ENCODE measurements at regions not wholly inside any gene's neighbourhood (a gene's known extent, or its start where the extent isn't known, plus 50 kb on each side); places are given as distances from the start of the nearest gene placed in this dataset.
"Not testable (repeated sequence)": the region's sequence is repeated elsewhere in the genome, so short reads cannot be mapped to it uniquely, and the experiment has no call there.

- CTCF ChIA-PET, result no interaction called here
Observed at GRCh38 chr5:56759521-56760216, 55.7 kb upstream of the MAP3K1 start.

GRCh38 chr5:56757077-56757476, 58.3 kb upstream of the MAP3K1 start:
- H3K36me3 Mint-ChIP-seq (ENCODE audit: low read depth), result no peaks in the 10 kb centered on the region
- H3K4me3 Mint-ChIP-seq, result no peak overlapping the region
- ChIA-PET CTCF (interaction anchor here (0.8 kb wide), 1 partner anchor 82 kb away, joined by 3 read pairs; no protein-coding TSS in a partner anchor), POLR2A (no interaction called here)
- intact Hi-C loops (cut with micrococcal nuclease), result no loop called here
- DNase-seq (no peak), ATAC-seq (no peak)
- H3K9me3 Mint-ChIP-seq, result no peaks in the 10 kb centered on the region
- H3K4me1 Mint-ChIP-seq (ENCODE audit: low read depth), result no peaks in the 10 kb centered on the region
- H3K27ac Mint-ChIP-seq, result no peak overlapping the region
- H3K27me3 Mint-ChIP-seq, result peaks cover 1% of the 10 kb centered on the region
- no peak for TF ChIP-seq CTCF (IDR thresholded peaks at IDR 0.05)

More at GRCh38 chr5:56759521-56760216, 55.7 kb upstream of the MAP3K1 start:
- no peak for TF ChIP-seq CTCF (IDR thresholded peaks at IDR 0.05)
- Mint-ChIP-seq H3K9me3 (no peaks in the 10 kb centered on the region), H3K27ac (no peak overlapping the region), H3K36me3 (ENCODE audit: low read depth) (no peaks in the 10 kb centered on the region), H3K4me1 (ENCODE audit: low read depth) (no peaks in the 10 kb centered on the region), H3K27me3 (peaks cover 3% of the 10 kb centered on the region), H3K4me3 (no peak overlapping the region)
- intact Hi-C loops (cut with micrococcal nuclease), result no loop called here
- no peak for DNase-seq
- ATAC-seq, result no peak
- POLR2A ChIA-PET, result no interaction called here

- H3K4me3 Mint-ChIP-seq, result no peak overlapping the region
Observed at GRCh38 chr5:56755036-56755555, 60.3 kb upstream of the MAP3K1 start.

GRCh38 chr5:56753588-56753987, 61.8 kb upstream of the MAP3K1 start:
- H3K4me3 Mint-ChIP-seq; H3K27me3 Mint-ChIP-seq; H3K4me1 Mint-ChIP-seq (ENCODE audit: low read depth); POLR2A ChIA-PET; DNase-seq; H3K36me3 Mint-ChIP-seq (ENCODE audit: low read depth); ATAC-seq; H3K9me3 Mint-ChIP-seq; intact Hi-C loops (cut with micrococcal nuclease); H3K27ac Mint-ChIP-seq; CTCF ChIA-PET: not testable (repeated sequence)

More at GRCh38 chr5:56755036-56755555, 60.3 kb upstream of the MAP3K1 start:
- Mint-ChIP-seq H3K27ac (no peak overlapping the region), H3K4me1 (ENCODE audit: low read depth) (no peaks in the 10 kb centered on the region), H3K27me3 (peaks cover 1% of the 10 kb centered on the region), H3K36me3 (ENCODE audit: low read depth) (no peaks in the 10 kb centered on the region), H3K9me3 (no peaks in the 10 kb centered on the region)
- POLR2A ChIA-PET, result no interaction called here
- ATAC-seq (no peak), DNase-seq (no peak)
- TF ChIP-seq CTCF (IDR thresholded peaks at IDR 0.05), result no peak
- CTCF ChIA-PET, result no interaction called here
- intact Hi-C loops (cut with micrococcal nuclease), result no loop called here

- ATAC-seq (no peak), DNase-seq (no peak)
- H3K4me3 Mint-ChIP-seq, result no peak overlapping the region
- peaks cover 1% of the 10 kb centered on the region for H3K27me3 Mint-ChIP-seq
- no peak overlapping the region for H3K27ac Mint-ChIP-seq
- ChIA-PET CTCF (interaction anchor here (1.4 kb wide), 1 partner anchor 10 kb away, joined by 3 read pairs; no protein-coding TSS in a partner anchor), POLR2A (no interaction called here)
- TF ChIP-seq CTCF (IDR thresholded peaks at IDR 0.05), result no peak
- H3K9me3 Mint-ChIP-seq, result no peaks in the 10 kb centered on the region
- no peaks in the 10 kb centered on the region for H3K4me1 Mint-ChIP-seq (ENCODE audit: low read depth)
- intact Hi-C loops (cut with micrococcal nuclease), result no loop called here
- no peaks in the 10 kb centered on the region for H3K36me3 Mint-ChIP-seq (ENCODE audit: low read depth)
Observed at GRCh38 chr5:56751572-56752313, 63.6 kb upstream of the MAP3K1 start.

All from activated CD8-positive, alpha-beta T cell treated with anti-CD3 and anti-CD28 coated beads for 36 hours (primary cell).